ENCODE measurements at regions not wholly inside any gene's neighbourhood (a gene's known extent, or its start where the extent isn't known, plus 50 kb on each side); places are given as distances from the start of the nearest gene placed in this dataset.

GRCh38 chr2:104523921-104524320 lies 330.0 kb upstream of the POU3F3 start:
- TF ChIP-seq CTCF (IDR thresholded peaks at IDR 0.05; ENCODE audit: poor library complexity, severe bottlenecking): no peak
- no peak for TF ChIP-seq EZH2 (IDR thresholded peaks at IDR 0.05; ENCODE audit: borderline replicate concordance, insufficient read depth, low read length, poor library complexity, severe bottlenecking)
- TF ChIP-seq SMC3 (conservative IDR thresholded peaks at IDR 0.05; ENCODE audit: poor library complexity): no peak
- no peak for TF ChIP-seq RAD21 (conservative IDR thresholded peaks at IDR 0.05)
- no peak for TF ChIP-seq POLR2AphosphoS5 (IDR thresholded peaks at IDR 0.05)
- no peak for TF ChIP-seq TAF1 (IDR thresholded peaks at IDR 0.05; ENCODE audit: low read depth)
